Non-pigmented ciliary epithelial cell (primary cell): ENCODE measurements at regions not wholly inside any gene's neighbourhood (a gene's known extent, or its start where the extent isn't known, plus 50 kb on each side); places are given as distances from the start of the nearest gene placed in this dataset.
"Not testable (repeated sequence)": the region's sequence is repeated elsewhere in the genome, so short reads cannot be mapped to it uniquely, and the experiment has no call there.

ENCODE experiments used
- DNase-seq: peaks from one replicate; pipeline ENCODE4 v3.0.0-alpha.2; 2010; ENCODE audit warnings: low read depth

DNA sequence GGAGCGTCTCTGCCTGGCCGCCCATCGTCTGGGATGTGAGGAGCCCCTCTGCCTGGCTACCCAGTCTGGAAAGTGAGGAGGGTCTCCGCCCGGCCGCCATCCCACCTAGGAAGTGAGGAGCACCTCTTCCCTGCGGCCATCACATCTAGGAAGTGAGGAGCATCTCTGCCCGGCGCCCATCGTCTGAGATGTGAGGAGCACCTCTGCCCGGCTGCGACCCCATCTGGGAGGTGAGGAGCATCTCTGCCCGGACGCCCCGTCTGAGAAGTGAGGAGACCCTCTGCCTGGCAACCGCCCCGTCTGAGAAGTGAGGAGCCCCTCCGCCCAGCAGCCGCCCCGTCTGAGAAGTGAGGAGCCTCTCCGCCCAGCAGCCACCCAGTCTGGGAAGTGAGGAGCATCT lies 84.5 kb downstream of the IDS start:
- DNase-seq, result not testable (repeated sequence)

DNA sequence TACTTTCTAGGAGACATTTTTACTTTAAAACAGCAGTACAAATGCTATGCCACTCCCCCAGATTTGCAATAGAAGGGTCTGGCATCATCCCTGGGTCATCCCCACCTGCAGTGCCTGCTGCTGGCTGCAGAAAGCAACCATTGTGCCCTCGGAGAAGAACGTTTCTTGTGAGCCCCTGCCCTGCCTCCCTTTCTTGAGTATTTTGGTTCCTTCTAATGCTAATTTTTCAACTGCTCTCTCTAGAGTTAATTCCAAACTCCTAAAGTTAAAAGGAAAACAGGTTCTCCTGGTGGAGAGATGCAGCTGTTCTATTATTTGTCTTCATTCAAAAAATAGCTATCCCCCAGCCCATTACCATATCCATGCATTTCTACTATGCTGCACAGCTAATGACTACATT lies 107.1 kb downstream of the IDS start:
- DNase-seq, result no peak

DNA sequence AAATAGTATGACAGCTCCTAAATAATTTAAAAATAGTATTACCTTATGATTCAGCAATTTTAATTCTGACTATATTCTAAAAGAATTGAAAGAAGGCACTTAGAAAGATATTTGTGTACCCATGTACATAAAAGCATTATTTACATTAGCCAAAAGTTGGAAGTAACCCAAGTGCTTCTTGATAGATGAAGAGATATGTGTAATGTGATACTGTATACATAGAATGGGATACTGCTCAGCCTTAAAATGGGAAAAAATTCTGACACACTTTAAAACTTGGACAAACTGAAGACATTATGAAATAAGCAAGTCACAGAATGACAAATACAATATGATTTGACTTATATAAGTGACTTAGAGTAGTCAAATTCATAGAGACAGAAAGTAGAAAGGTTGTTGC lies 112.2 kb downstream of the IDS start:
- DNase-seq, result no peak

DNA sequence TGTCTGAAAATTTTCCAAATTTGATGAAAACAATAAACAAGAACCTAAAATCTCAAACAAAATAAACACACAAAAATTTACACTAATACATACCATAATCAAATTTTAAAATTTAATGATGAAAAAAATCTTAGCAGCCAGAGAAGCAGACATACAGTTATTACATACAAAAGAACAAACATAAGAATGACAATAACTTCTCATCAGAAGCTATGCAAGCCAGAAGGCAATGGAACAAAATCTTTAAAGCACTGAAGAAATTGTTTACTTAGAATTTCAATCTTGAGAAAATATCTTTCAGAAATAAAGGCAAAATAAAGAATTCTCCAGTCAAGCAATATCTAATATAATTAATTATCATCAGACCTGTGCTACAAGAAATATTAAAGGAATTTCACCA lies 121.3 kb downstream of the IDS start:
- no peak for DNase-seq

DNA sequence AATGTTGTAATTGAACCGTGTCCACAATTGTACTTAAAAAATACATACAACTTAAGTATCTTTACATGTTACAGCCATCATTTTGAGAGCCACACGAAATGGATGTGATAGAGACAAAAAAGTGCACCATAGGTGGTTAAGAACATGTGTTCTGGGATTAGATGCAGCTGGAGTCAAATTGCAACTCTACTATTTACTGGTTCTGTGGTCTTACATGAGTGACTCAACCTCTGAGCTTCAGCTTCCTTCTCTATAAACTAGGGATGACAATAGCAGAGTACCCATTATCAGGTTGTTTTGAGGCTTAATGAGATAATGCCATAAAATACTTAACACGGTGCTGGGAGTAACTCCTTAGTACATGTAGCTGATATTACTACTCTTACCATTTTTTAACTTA lies 130.4 kb downstream of the IDS start:
- DNase-seq, result no peak

DNA sequence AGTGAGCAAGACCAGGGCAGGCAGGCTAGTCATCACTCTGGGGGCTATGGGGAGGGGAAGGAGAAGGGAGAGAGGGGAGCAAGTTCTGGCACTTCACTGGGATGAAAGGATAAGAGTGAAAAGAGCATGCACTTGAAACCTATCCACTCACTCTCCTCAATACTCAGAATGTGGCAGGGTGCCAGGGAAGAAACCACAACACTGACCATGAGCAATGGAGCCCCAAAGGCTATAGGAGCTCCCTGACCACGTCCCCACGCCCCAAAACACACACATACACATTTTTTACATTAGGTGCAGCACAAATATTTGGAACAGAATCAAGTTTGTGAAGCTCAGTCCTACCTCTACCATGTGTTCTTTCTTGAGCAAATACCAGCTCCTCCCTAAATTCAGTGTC lies 132.2 kb downstream of the IDS start:
- DNase-seq, result no peak

DNA sequence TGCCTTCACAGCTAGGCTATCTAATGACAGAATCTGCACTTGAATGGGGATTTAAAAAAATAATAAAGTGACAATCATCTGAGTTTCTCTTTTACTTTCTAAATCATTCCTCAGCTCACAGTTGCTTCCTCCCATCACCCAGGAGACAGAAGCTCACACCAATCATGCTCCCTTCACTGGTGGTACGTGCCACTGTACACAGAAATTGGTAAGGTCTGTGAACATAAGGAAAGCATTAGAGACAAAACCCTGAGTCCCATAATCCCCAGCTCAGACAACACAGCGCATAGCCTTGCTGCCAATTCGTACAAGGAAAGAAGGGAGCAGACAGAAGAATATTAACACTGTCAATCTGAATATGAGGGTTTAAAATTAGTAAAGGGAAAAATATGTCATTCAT lies 133.1 kb downstream of the IDS start:
- no peak for DNase-seq

DNA sequence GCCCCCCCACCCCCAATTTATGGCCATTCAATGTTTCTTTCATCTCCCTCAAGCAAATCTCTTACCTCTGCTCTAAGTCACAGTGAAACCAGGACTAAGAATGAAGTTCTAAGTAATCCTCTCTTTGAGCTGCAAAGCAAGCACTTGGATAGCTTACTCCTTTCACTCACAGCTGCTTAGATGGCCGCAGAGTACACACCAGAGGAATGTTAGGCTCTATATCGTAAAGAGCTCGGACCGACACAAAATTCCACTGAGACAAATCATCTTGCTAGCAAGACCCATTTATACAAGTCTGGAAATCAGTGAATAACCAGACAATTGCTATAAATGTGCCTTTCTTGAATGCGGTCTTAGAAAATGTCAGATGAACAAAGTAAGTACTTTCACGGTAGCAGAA lies 135.0 kb downstream of the IDS start:
- no peak for DNase-seq

DNA sequence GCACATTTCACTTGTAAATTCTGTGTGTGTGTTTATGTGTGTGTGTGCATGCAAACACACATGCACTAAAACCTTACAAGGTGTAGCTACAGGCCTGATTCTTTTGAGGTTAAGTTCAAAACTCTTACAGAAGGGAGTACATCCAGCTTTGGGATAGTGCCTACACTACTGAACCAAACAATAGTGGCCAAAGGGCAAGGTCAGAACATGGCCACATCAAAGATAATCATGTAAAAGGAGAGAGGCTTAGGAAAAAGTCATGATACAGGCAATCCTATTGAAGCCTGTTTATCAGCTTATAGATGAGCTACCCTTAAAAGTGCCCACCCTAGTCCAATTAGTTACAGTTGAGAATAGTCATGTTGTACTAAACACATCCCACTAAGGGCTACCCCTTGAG lies 139.6 kb downstream of the IDS start:
- no peak for DNase-seq

DNA sequence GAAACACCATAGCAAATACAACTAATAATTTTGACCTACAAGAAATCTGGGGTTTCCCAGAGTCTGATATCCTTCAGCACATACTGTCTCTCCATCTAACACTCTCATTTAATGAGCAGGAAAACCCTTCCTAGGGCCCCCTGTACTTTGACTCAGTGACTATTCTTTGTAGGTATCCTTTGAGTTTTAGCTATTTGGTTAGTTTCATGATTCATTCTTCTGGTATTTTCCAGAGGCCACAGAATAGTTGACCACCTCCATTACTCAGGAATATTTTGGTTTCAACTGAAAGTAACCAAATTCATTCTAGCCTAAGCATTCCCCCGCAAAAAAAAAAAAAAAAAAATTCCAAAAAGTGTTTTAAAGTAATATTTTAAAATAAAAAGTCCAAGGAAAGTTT lies 140.0 kb downstream of the IDS start:
- no peak for DNase-seq

DNA sequence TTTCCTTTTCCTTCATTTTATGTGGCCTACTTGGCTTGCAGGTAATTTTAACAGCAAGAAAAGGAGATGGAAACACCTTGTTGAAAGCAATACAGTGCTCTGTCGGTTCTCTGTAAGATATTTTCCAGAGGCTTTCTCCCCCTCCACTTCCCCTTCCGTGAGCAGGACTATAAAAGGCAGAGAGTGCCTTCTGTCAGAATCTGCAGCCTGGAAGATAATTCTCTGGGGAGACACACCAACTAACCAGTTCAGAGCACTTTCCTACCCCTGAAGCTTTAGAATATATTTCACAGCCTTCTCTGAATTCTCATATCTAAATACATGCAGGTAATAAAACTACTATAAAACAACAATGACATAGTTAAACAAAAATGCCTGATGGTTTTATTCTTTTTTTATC lies 141.1 kb downstream of the IDS start:
- DNase-seq, result no peak

DNA sequence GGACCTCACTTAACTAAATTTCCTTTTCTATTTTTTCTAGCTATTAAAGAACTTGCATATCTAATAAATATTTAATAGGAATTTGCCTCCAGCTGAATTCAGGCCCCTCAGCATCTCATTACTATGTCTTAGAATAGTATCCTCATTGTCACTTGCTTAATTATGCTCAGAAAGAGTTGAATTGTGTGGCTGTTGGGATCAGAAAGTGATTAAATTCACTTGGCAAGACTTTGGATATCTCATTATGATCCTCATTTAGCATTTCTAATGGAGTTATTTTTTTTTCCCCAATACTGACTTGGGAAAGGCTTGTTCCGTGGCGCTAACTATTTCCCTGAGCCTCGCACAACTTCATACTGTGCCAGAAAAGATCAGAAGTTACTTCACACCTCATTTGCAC lies 158.8 kb downstream of the IDS start:
- DNase-seq, result no peak

DNA sequence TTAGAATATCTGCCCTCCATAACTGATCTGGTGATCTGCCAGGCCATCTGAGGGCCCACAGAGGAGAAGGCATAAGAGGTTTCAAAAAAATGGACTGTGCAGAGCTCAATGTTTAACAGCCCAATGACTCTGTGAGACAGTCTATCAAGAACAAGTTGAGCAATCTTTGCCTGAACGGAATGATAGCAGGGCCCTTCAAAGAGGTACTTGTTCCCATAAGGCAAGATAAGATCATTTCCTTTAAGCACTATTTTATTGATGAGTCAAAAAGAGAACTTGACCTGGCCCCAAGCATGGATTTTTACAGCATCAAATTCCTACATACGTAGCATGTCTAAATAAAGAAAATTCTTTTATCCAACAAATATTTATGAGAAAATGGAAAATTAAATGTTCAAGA lies 182.8 kb downstream of the IDS start:
- no peak for DNase-seq

DNA sequence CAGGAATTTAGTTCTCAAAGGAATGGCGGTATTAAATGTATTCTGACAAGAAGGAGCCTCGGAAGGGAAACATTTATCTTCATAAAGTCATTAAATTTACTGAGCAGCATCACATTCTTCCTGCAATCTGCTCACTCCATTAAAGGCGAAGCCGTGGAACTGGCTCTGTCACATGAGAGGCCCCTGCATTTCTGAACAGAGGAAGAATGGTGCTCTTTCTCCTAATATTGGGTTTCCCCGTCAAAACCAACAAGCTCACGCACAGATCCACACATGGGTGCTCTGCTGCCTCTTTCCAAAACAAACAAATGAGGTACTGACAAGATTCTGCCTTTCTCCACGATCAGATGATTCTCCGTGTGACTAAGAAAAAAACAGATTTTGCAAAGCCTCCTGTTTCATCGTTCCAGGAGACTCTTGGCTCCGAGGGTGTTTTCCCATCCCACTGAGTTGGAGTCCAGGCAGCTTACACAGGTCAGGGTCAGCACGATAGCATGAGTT lies 191.2 kb downstream of the IDS start:
- DNase-seq, result no peak

DNA sequence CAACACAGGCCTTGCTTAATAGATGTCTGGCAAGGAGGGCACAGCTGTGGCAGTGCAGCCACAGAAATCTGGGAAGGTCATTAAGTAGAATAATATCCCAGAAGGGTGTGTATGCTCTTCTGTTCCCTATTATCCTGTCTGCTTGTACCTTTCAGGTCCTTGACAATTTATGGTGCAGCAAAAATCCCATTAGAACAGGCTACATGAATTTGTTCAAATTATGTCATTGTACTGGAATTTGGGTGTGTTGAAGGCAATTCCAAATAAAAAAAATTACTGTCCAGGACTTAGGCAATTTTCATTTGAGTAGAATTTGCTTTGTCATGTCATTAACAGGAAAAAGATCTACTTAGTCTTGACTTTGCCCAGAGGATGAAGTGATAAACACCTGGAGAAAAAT lies 192.1 kb downstream of the IDS start:
- DNase-seq, result no peak

DNA sequence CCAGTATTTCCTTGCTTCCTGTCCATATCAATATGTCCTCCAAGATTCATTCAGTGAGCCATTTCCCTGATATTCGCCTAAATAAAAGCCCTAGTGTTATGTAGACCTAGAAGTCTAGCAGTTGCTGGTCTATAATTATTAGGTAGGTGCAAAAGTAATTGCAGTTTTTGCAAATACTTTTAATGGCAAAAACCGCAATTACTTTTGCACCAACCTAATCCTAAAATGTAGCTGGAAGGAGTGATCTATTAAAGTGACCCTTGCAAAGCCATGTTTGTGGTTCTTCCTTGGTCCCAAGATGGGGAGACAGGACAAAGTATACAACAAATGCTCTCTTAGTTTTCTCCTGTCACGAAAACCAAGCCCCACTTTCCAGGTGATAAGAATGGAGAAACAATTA lies 193.0 kb downstream of the IDS start:
- DNase-seq, result no peak

DNA sequence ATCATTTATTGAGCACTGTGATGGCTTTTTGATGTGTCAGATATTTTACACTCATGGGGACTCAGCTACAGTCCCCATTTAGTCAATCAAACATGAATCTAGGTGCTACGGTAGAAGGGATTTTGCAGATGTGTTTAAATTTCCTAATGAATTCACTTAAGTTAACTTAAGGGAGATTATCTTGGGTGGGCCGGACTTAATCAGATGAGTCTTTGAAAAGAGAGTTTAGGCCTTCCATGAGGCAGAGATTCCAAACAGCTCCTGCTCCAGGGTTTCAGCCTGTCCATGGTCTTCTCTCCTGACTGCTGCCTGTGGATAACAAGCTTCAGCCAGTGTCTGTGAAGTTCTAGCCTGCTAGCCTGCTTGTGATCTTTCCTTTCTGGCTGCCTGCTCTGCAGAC lies 202.4 kb downstream of the IDS start:
- DNase-seq, result no peak

DNA sequence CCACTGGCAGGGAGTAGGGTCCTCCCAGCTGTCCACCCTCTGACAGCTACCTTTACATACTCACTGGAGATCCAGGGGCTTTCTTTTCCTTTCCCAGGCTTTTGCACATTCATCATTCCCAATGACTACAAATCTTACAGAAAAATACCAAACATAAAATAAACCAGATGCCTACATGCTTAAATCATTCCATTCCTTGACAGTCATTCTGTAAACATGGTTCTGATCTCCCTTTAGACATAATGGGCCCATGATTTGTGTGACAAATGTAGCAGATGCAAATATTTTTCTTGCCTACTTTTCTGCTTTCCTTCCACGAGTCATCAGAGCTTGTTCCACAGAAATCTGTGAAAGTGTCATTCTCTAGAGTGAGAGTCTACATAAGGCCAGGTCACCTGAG lies 207.0 kb downstream of the IDS start:
- no peak for DNase-seq

DNA sequence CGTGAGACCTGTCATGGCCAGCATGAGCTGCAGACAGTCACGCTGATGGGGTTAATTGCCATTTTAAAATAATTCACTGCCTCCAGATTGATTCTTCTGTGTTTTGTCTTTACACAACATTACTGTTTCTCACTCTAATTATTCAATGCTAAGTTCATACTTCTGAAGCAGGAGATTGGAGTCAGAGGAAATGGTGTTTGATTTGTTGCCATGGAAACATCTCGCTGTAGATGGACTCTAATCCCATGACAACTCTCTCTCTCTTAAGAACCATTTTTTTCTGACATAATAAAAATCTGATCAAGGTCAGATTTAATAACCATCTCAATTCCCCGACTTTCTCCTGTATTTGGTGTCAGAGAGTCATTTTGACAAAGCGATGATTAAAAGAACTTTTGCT lies 209.0 kb downstream of the IDS start:
- DNase-seq, result no peak

DNA sequence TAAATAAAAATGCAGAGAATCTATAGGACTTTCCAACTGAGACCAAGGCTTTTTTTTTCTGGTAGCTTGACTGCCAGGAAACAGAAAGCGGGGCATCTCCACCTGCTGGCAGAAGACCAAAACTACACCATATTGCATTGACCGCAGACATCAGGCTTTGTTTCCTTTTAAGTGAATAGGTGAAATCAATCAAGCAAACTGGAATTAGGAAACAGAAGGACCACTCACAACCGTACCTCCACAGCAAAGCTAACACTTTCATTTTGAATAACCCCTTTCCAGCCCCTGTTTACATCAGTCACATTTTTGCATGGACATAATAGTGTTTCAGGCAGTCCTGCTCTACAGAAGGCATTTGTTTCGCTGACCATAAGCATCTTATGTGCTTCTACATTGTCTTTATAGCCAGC lies 218.2 kb downstream of the IDS start:
- DNase-seq, result no peak

DNA sequence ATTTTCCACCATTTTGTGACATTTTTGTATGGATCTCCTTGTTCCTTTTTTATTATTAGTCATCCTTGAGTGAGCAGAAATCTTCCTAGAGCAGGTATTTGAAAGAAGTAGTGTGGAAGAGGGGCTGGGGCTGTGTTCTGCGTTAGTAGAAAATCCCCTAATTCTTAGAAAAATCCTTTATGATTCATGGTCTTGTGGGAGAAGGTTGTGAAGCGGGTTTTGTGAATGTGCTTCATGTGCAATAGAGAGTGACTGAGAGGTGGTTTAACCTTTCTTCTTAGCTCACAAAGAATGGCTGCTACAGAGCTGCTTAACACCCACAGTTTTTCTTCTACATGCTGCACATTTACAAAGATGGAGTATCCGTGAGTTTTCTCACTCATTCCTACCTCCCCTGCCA lies 220.5 kb downstream of the IDS start:
- no peak for DNase-seq

DNA sequence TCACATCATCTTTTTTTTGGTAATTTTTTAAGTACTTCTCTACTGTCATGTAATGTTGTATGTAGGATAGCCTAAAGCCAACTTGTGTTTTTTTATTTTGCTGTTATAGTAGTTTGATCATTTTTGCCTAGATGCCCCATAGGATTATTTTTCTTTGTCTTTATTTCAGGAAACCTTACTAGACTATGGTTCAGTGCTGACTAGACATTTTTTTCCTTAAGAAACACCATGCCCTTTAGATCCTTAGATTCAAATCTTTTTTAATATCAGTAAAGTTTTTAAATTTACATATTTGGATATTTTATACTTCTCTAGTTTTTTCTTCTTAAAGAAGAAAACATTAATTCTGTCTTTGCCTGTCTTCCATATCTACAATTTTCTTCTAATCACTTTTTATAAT lies 221.3 kb downstream of the IDS start:
- no peak for DNase-seq

DNA sequence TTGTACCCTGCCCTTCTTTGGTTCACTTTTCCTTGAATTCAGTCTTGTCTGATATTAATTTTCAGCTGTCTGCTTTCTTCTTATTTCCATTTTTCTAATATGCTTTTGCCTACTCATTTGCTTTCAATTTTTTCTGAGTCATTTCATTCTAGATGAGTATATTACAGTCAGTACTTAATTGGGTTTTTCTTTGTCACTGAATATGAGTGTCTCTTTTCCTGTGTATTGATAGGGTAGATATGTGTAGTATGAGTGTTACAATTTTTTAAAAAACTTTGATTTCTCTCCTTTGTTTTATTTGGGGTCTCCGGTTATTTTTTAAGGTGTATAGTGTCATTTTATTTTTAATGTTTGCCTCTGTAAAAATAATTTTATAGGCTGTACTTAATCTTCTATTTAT lies 222.2 kb downstream of the IDS start:
- DNase-seq, result no peak

DNA sequence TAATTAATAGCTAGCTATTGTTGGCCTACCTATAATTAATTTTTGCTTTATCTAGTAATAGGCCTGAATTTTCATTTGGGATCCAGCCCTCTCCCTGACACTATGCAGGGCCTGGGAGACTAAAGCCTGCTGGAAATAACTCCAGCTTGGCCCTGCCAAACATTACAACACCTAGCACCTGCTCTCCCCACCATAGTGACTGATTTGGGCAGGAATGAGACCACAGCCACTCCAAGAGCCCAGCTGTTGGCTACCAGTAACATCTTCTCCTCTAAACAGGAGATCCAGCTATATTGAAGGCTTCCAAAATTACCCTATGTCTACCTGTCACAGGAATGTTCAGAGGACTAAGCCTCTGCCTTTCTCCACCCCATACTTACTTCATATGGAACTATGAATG lies 225.1 kb downstream of the IDS start:
- DNase-seq, result no peak

DNA sequence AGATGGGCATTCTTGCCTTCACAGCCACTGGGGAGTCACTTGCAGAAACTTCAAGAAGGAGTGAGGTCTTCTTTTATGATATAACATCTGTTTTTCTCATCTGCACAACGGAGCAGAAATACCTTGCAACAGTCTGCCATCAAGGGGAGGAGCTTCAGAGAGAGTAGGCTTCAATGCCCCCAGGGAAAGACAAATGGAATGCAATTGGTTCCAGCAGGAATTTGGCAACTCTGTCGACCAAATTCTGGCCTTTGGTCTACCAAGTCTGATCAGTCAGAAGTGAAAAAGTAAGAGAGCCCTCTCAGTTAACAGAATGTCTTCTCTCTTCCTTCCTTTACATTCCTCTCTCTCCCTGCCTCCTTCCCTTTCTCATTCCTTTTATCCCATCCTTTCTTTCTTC lies 229.3 kb downstream of the IDS start:
- no peak for DNase-seq
